Gastrocnemius medialis (tissue), 4 donors: ENCODE measurements at regions not wholly inside any gene's neighbourhood (a gene's known extent, or its start where the extent isn't known, plus 50 kb on each side); places are given as distances from the start of the nearest gene placed in this dataset.

Experiments used
- CTCF ChIP-seq, 5 experiments: fragments of 450-650 bp in 3 of 5; fragments of 200-600 bp in 2 of 5; sonication (generic) in 2 of 5; IDR thresholded peaks in 4 of 5; conservative IDR thresholded peaks in 1 of 5; 1 replicate in 4 of 5; 2 replicates in 1 of 5; pipeline ENCODE4 v1.5.1; 2016 to 2019; ENCODE audit warnings: antibody characterized with exemption in 5 of 5, mild to moderate bottlenecking in 3 of 5, moderate library complexity in 3 of 5
- POLR2A ChIP-seq, 2 donors: fragments of 450-650 bp; IDR thresholded peaks; one replicate each; pipeline ENCODE4 v1.6.1; 2017; ENCODE audit warnings: antibody characterized with exemption in 2 of 2, mild to moderate bottlenecking in 2 of 2, moderate library complexity in 2 of 2

DNA sequence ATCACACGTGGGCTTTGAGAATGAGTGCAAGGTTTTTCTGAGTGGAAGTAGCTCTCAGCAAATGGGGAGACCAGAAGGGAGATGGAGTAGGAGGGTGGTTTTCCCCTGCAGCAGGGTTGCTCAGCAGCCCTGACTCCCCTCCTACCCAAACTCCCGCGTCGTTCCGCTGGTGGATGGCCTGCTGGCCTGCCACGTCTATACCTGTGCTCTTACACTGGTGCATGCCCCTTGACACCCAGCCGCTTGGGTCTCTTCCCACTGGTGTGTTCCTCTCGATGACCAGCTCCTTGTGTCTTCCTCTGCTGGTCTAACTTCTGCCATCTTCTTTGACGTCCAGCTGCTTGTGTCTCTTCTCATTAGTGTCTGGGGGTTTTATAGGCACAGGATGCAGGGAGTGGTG lies 1797.9 kb downstream of the NCAM2 start:
- TF ChIP-seq CTCF (IDR thresholded peaks at IDR 0.05 in 4 of 5, conservative IDR thresholded peaks at IDR 0.05 in 1 of 5) (no peak), POLR2A (IDR thresholded peaks at IDR 0.05) (no peak)
